Stomach (tissue), 4 donors: ENCODE measurements at regions not wholly inside any gene's neighbourhood (a gene's known extent, or its start where the extent isn't known, plus 50 kb on each side); places are given as distances from the start of the nearest gene placed in this dataset.

Experiments
- CTCF ChIP-seq, 7 experiments: fragments of 450-650 bp in 4 of 7; fragments of 200-600 bp in 3 of 7; sonication (generic) in 3 of 7; IDR thresholded peaks; one replicate each; pipeline ENCODE4 v1.5.1; 2016 to 2019; ENCODE audit warnings: antibody characterized with exemption in 7 of 7, control low read depth in 2 of 7, mild to moderate bottlenecking in 1 of 7
- POLR2AphosphoS5 ChIP-seq, 3 donors: sonication (generic); formaldehyde crosslinking; IDR thresholded peaks; one replicate each; pipeline ENCODE4 v1.6.1; 2016; ENCODE audit warnings: antibody characterized with exemption in 3 of 3

GRCh38 chrX:150058728-150059127 is 120.4 kb upstream of the EOLA2 start:
- TF ChIP-seq CTCF (IDR thresholded peaks at IDR 0.05) (no peak), POLR2AphosphoS5 (IDR thresholded peaks at IDR 0.05) (no peak)
